Neural cell (in vitro differentiated cells): ENCODE measurements at regions not wholly inside any gene's neighbourhood (a gene's known extent, or its start where the extent isn't known, plus 50 kb on each side); places are given as distances from the start of the nearest gene placed in this dataset.

Source experiments
- H2AFZ ChIP-seq: fragments of 200-600, 300-800 bp; sonication (generic), shearing (Covaris generic); 2 replicates; pipeline ENCODE4 v1.6.0; 2014; ENCODE audit warnings: low read depth, mild to moderate bottlenecking, antibody characterized with exemption, low read length, moderate library complexity
- H3F3A ChIP-seq: fragments of 200-600 bp; shearing (Covaris generic); 2 replicates; pipeline ENCODE4 v1.6.1; 2016; ENCODE audit warnings: mild to moderate bottlenecking, moderate library complexity, mixed read lengths, antibody characterized with exemption, low read length; ENCODE audit not compliant: insufficient read depth, poor library complexity, severe bottlenecking
- H3K27ac ChIP-seq: fragments of 200-600, 300-800 bp; sonication (generic), shearing (Covaris generic); 2 replicates; pipeline ENCODE4 v1.5.1; 2014; ENCODE audit warnings: mild to moderate bottlenecking, low read length, moderate library complexity
- H3K27me3 ChIP-seq: fragments of 300-800, 200-600 bp; sonication (generic), shearing (Covaris generic); 2 replicates; pipeline ENCODE4 v1.6.0; 2014; ENCODE audit warnings: mild to moderate bottlenecking, low read depth, low read length, moderate library complexity; ENCODE audit not compliant: insufficient read depth
- H3K36me3 ChIP-seq: fragments of 300-800, 200-600 bp; sonication (generic), shearing (Covaris generic); 2 replicates; pipeline ENCODE4 v1.5.1; 2014; ENCODE audit warnings: mild to moderate bottlenecking, antibody characterized with exemption, low read length, moderate library complexity; ENCODE audit not compliant: insufficient read depth
- H3K4me2 ChIP-seq: fragments of 300-800, 200-600 bp; sonication (generic), shearing (Covaris generic); 2 replicates; pipeline ENCODE4 v1.6.0; 2014; ENCODE audit warnings: mild to moderate bottlenecking, low read length
- H3K4me3 ChIP-seq: fragments of 300-800, 200-600 bp; sonication (generic), shearing (Covaris generic); 2 replicates; pipeline ENCODE4 v1.5.1; 2014; ENCODE audit warnings: mild to moderate bottlenecking, low read length, moderate library complexity
- H3K79me2 ChIP-seq: fragments of 200-600 bp; shearing (Covaris generic); replicated peaks from 2 replicates; pipeline ENCODE4 v1.6.0; 2014; ENCODE audit warnings: mild to moderate bottlenecking, low read length, moderate library complexity; ENCODE audit not compliant: insufficient read depth
- H3K9ac ChIP-seq: fragments of 300-800, 200-600 bp; sonication (generic), shearing (Covaris generic); 2 replicates; pipeline ENCODE4 v1.6.1; 2016; ENCODE audit warnings: mild to moderate bottlenecking, low read length, mixed read lengths
- H3K9me2 ChIP-seq: fragments of 200-600 bp; shearing (Covaris generic); 2 replicates; pipeline ENCODE4 v1.6.1; 2016; ENCODE audit warnings: mild to moderate bottlenecking, low read length, mixed read lengths; ENCODE audit not compliant: insufficient read depth
- H3K9me3 ChIP-seq: fragments of 200-600, 300-800 bp; sonication (generic), shearing (Covaris generic); 2 replicates; pipeline ENCODE4 v1.6.1; 2016; ENCODE audit warnings: mild to moderate bottlenecking, mixed run types, low read length, moderate library complexity, mixed read lengths
- H4K20me1 ChIP-seq: fragments of 200-600 bp; shearing (Covaris generic); 2 replicates; pipeline ENCODE4 v1.6.1; 2016; ENCODE audit warnings: mild to moderate bottlenecking, mixed run types; ENCODE audit not compliant: insufficient read depth
- CTCF ChIP-seq: fragments of 450-650 bp; IDR thresholded peaks from 2 replicates; pipeline ENCODE4 v1.5.1; 2014; ENCODE audit warnings: antibody characterized with exemption, mild to moderate bottlenecking, moderate library complexity; ENCODE audit not compliant: poor library complexity, severe bottlenecking
- EP300 ChIP-seq: fragments of 450-650 bp; conservative IDR thresholded peaks from 2 replicates; pipeline ENCODE4 v1.6.1; 2014; ENCODE audit warnings: antibody characterized with exemption, mild to moderate bottlenecking, moderate library complexity; ENCODE audit not compliant: poor library complexity, severe bottlenecking
- EZH2 ChIP-seq: fragments of 200-600, 300-800 bp; shearing (Covaris generic), sonication (generic); IDR thresholded peaks from 2 replicates; pipeline ENCODE4 v1.6.1; 2014; ENCODE audit warnings: antibody characterized with exemption, low read length, borderline replicate concordance, mild to moderate bottlenecking; ENCODE audit not compliant: insufficient read depth, poor library complexity, severe bottlenecking
- MXI1 ChIP-seq: fragments of 450-650 bp; conservative IDR thresholded peaks from 2 replicates; pipeline ENCODE4 v1.6.1; 2014; ENCODE audit warnings: antibody characterized with exemption, mild to moderate bottlenecking; ENCODE audit not compliant: poor library complexity, severe bottlenecking
- POLR2AphosphoS5 ChIP-seq: IDR thresholded peaks from 2 replicates; pipeline ENCODE4 v1.6.1; 2012
- RAD21 ChIP-seq: fragments of 450-650 bp; conservative IDR thresholded peaks from 2 replicates; pipeline ENCODE4 v1.6.1; 2014; ENCODE audit warnings: antibody characterized with exemption, mild to moderate bottlenecking, moderate library complexity
- REST ChIP-seq: IDR thresholded peaks from 2 replicates; pipeline ENCODE4 v1.6.1; 2012; ENCODE audit warnings: borderline replicate concordance
- SMC3 ChIP-seq: fragments of 450-650 bp; conservative IDR thresholded peaks from 2 replicates; pipeline ENCODE4 v1.6.1; 2014; ENCODE audit warnings: antibody characterized with exemption, mild to moderate bottlenecking, moderate library complexity; ENCODE audit not compliant: poor library complexity
- TAF1 ChIP-seq: IDR thresholded peaks from 2 replicates; pipeline ENCODE4 v1.6.1; 2012; ENCODE audit warnings: low read depth

GRCh38 chrX:144716187-144716586 lies 531.1 kb upstream of the SPANXN1 start:
- Histone ChIP-seq H4K20me1 (no peaks in the 10 kb centered on the region), H3K79me2 (no peaks in the 10 kb centered on the region), H3K9me2 (no peaks in the 10 kb centered on the region), H3K36me3 (no peaks in the 10 kb centered on the region), H3K27me3 (no peaks in the 10 kb centered on the region), H3K9me3 (no peaks in the 10 kb centered on the region), H3K27ac (no peak overlapping the region), H3K9ac (no peak overlapping the region), H2AFZ (no peak overlapping the region), H3K4me3 (no peak overlapping the region), H3K4me2 (no peak overlapping the region), H3F3A (no peaks in the 10 kb centered on the region)
- no peak for TF ChIP-seq POLR2AphosphoS5
- no peak for TF ChIP-seq MXI1
- TF ChIP-seq RAD21 = no peak
- TF ChIP-seq CTCF = no peak

- H3K79me2 ChIP-seq = no peaks in the 10 kb centered on the region
- no peak overlapping the region for H2AFZ ChIP-seq
- H3K4me3 ChIP-seq = no peak overlapping the region
- no peaks in the 10 kb centered on the region for H3K36me3 ChIP-seq
- H3K4me2 ChIP-seq = no peak overlapping the region
- TF ChIP-seq MXI1 (no peak), CTCF (no peak), REST (no peak), TAF1 (no peak), EZH2 (no peak), EP300 (no peak), SMC3 (no peak), POLR2AphosphoS5 (no peak), RAD21 (no peak)
- no peak overlapping the region for H3K27ac ChIP-seq
- no peaks in the 10 kb centered on the region for H3F3A ChIP-seq
- H4K20me1 ChIP-seq = no peaks in the 10 kb centered on the region
- no peaks in the 10 kb centered on the region for H3K9me2 ChIP-seq
- no peaks in the 10 kb centered on the region for H3K27me3 ChIP-seq
- no peak overlapping the region for H3K9ac ChIP-seq
- no peaks in the 10 kb centered on the region for H3K9me3 ChIP-seq
Measured at GRCh38 chrX:144717682-144718081, 529.6 kb upstream of the SPANXN1 start.
